ENCODE measurements at regions not wholly inside any gene's neighbourhood (a gene's known extent, or its start where the extent isn't known, plus 50 kb on each side); places are given as distances from the start of the nearest gene placed in this dataset.

DNA sequence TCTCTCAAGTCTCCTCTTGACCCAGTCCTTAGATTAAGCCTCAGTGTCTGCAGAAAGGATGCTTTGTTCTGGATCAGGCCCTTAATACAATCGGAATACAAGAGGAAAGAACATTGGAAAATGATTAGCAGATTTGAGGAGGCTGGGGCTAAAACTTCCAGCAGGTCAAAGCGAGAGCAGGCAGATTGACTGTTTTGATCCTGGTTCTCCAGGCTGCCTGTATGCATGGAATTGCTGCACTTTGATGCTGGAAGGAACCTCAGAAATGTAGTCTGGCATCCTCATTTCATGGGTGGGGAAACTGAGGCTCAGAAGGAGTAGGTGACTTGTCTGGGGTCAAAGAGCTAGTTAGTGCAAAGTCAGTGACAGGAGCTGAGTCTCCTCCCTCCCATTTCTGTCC lies 202.8 kb downstream of the EMX2 start:
- no peak overlapping the region for H4K8ac ChIP-seq (ENCODE audit: extremely low read depth, insufficient read depth, low read length)
- WGBS, 2 experiments (ENCODE audit: extremely low coverage in 1 of 2, insufficient coverage in 1 of 2, insufficient read length in 1 of 2, insufficient replicate concordance in 2 of 2, low coverage in 1 of 2, low lambda C conversion rate in 2 of 2, missing lambda C conversion rate in 1 of 2): 76% methylated on average over 2 of the region's 2 CpGs; no CpG with 5 or more reads in 1 of the 2 experiments
- no peak overlapping the region for H2BK5ac ChIP-seq (ENCODE audit: low read depth, low read length)
- H3K27me3 ChIP-seq (replicated peaks in 1 of 4; ENCODE audit: control insufficient read depth in 3 of 4, extremely low read depth in 1 of 4, insufficient read depth in 3 of 4, low read length in 3 of 4): no peaks in the 10 kb centered on the region; a peak in 1 of 7 replicates
- DNase-seq (ENCODE audit: low read depth in 1 of 2, low spot score in 2 of 2) (no peak), FAIRE-seq (no peak)
- CTCF ChIA-PET (ENCODE audit: partially characterized antibody): interaction anchor here (0.7 to 1.0 kb wide), 2 partner anchors 10 to 249 kb away, joined by 3 read pairs; no protein-coding TSS in a partner anchor
- POLR2A ChIA-PET (ENCODE audit: partially characterized antibody): no interaction called here
- TF ChIP-seq CTBP2 (IDR thresholded peaks at IDR 0.05; ENCODE audit: borderline replicate concordance, insufficient read depth, insufficient read length, low read length) (no peak), TCF12 (IDR thresholded peaks at IDR 0.05; ENCODE audit: low read depth, low read length) (no peak)
- H2BK20ac ChIP-seq (ENCODE audit: low read length): no peak overlapping the region
- no peaks in the 10 kb centered on the region for H3K23me2 ChIP-seq (ENCODE audit: low read depth, low read length)
- no peak overlapping the region for H3K27ac ChIP-seq (ENCODE audit: low read depth, low read length)
- no peak overlapping the region for H3K9ac ChIP-seq (replicated peaks in 1 of 4; ENCODE audit: extremely low read depth in 1 of 4, low read depth in 3 of 4, low read length in 3 of 4)
- H3K79me2 ChIP-seq (ENCODE audit: control insufficient read depth in 1 of 2, insufficient read depth in 2 of 2, low read length in 2 of 2): no peaks in the 10 kb centered on the region
- H4K91ac ChIP-seq (replicated peaks; ENCODE audit: insufficient read length, low read length): no peak overlapping the region
- H3K4me2 ChIP-seq (ENCODE audit: insufficient read depth in 1 of 2, low read depth in 2 of 2, low read length in 2 of 2): no peak overlapping the region
- H2BK12ac ChIP-seq (ENCODE audit: low read depth, low read length): no peak overlapping the region
- no peak overlapping the region for H3K4ac ChIP-seq (replicated peaks; ENCODE audit: insufficient read length, low read depth, low read length)
- H3K14ac ChIP-seq (ENCODE audit: insufficient read length): no peak overlapping the region
- H3K36me3 ChIP-seq (ENCODE audit: control insufficient read depth in 2 of 4, insufficient read depth in 4 of 4, low read length in 3 of 4): no peaks in the 10 kb centered on the region
- H3K56ac ChIP-seq (replicated peaks; ENCODE audit: insufficient read length, low read depth, low read length): no peak overlapping the region
- H3K4me3 ChIP-seq (ENCODE audit: extremely low read depth in 1 of 4, insufficient read depth in 2 of 4, low read depth in 3 of 4, low read length in 4 of 4): no peak overlapping the region
- H3K9me3 ChIP-seq (ENCODE audit: insufficient read depth in 2 of 2, low read depth in 1 of 2, low read length in 1 of 2): no peaks in the 10 kb centered on the region
- no peaks in the 10 kb centered on the region for H3K79me1 ChIP-seq (ENCODE audit: low read depth, low read length)
- no peak overlapping the region for H2BK120ac ChIP-seq (replicated peaks; ENCODE audit: low read depth, low read length)
- H4K20me1 ChIP-seq (replicated peaks in 1 of 2; ENCODE audit: control insufficient read depth in 1 of 2, insufficient read depth in 2 of 2, low read length in 2 of 2): no peaks in the 10 kb centered on the region
- H2BK15ac ChIP-seq (ENCODE audit: low read length): no peak overlapping the region
- H2AK5ac ChIP-seq (ENCODE audit: low read depth, low read length): no peak overlapping the region
- no peak overlapping the region for H3K23ac ChIP-seq (ENCODE audit: insufficient read length)
- no peak overlapping the region for H3K18ac ChIP-seq (ENCODE audit: extremely low read depth, low read length)
- no peaks in the 10 kb centered on the region; a peak in 1 of 7 replicates for H3K4me1 ChIP-seq (replicated peaks in 1 of 4; ENCODE audit: control insufficient read depth in 3 of 4, insufficient read depth in 4 of 4, low read length in 3 of 4)
- no peak overlapping the region for H2AFZ ChIP-seq (ENCODE audit: low read length)
- no peak overlapping the region for H4K5ac ChIP-seq (ENCODE audit: insufficient read length, low read depth, low read length)

Measured in H1 (cell line).